ENCODE measurements at regions not wholly inside any gene's neighbourhood (a gene's known extent, or its start where the extent isn't known, plus 50 kb on each side); places are given as distances from the start of the nearest gene placed in this dataset.

- Histone ChIP-seq H3K4me1 (ENCODE audit: control insufficient read depth in 5 of 5, insufficient read depth in 5 of 5, low read length in 5 of 5) (peaks cover 0 to 7% (median 4%) of the 10 kb centered on the region in 5 donors), H3K9ac (ENCODE audit: low read length in 5 of 5) (no peak overlapping the region), H3K9me3 (ENCODE audit: control insufficient read depth in 5 of 5, low read length in 5 of 5) (peaks cover 0 to 3% (median 0%) of the 10 kb centered on the region in 5 donors), H3K4me3 (ENCODE audit: low read depth in 1 of 5, low read length in 5 of 5) (no peak overlapping the region), H3K27ac (ENCODE audit: low read depth, low read length) (no peak overlapping the region), H3K36me3 (ENCODE audit: control insufficient read depth in 5 of 5, insufficient read depth in 5 of 5, low read length in 5 of 5) (no peaks in the 10 kb centered on the region), H3K27me3 (ENCODE audit: control insufficient read depth in 5 of 5, insufficient read depth in 4 of 5, low read length in 5 of 5) (no peaks in the 10 kb centered on the region)
Measured at GRCh38 chr1:83545066-83545862, 453.7 kb downstream of the TTLL7 start.

DNA sequence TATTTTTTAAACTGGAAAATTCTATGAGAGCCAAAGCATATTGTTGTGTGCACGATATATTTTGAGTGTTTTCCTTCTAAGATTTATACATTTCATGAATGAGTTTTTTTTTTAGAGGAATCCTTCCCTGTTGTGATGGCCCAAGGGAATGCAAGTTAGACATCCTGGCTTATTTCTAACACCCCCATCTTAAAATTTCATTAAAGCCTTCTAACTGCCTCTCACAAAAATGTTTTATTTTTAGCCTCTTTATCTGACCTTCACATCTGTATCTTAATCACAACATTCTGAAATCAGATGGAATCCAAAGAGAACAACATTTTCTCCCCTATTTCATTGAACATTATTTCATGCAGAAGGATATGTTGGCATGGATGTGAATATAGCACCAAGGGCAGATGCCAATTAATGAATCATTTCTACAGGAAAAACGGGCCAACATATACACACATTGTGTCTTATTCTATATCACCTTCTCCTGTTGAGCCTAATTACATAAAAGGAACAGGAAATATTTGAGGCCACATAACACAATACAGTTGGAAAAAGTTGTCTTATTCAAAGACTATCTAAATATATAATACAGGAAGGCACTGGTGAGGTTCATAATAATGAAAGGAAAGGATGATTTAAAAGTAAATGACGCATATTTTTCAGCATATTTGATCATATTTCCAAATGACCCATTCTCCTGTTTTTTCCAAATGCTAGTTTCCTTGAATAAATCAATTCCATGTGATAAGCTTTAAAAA, 455.5 kb downstream of the TTLL7 start:
- peaks cover 0 to 7% (median 4%) of the 10 kb centered on the region in 5 donors for H3K4me1 ChIP-seq (ENCODE audit: control insufficient read depth in 5 of 5, insufficient read depth in 5 of 5, low read length in 5 of 5)
- H3K27me3 ChIP-seq (ENCODE audit: control insufficient read depth in 5 of 5, insufficient read depth in 4 of 5, low read length in 5 of 5), result no peaks in the 10 kb centered on the region
- H3K36me3 ChIP-seq (ENCODE audit: control insufficient read depth in 5 of 5, insufficient read depth in 5 of 5, low read length in 5 of 5), result no peaks in the 10 kb centered on the region
- no peak overlapping the region for H3K27ac ChIP-seq (ENCODE audit: low read depth, low read length)
- no peak overlapping the region for H3K9ac ChIP-seq (ENCODE audit: low read length in 5 of 5)
- no peak overlapping the region for H3K4me3 ChIP-seq (ENCODE audit: low read depth in 1 of 5, low read length in 5 of 5)
- peaks cover 0 to 3% (median 0%) of the 10 kb centered on the region in 5 donors for H3K9me3 ChIP-seq (ENCODE audit: control insufficient read depth in 5 of 5, low read length in 5 of 5)

- Histone ChIP-seq H3K4me3 (ENCODE audit: low read depth in 1 of 5, low read length in 5 of 5) (no peak overlapping the region), H3K27me3 (ENCODE audit: control insufficient read depth in 5 of 5, insufficient read depth in 4 of 5, low read length in 5 of 5) (no peaks in the 10 kb centered on the region), H3K4me1 (ENCODE audit: control insufficient read depth in 5 of 5, insufficient read depth in 5 of 5, low read length in 5 of 5) (no peaks in the 10 kb centered on the region), H3K36me3 (ENCODE audit: control insufficient read depth in 5 of 5, insufficient read depth in 5 of 5, low read length in 5 of 5) (no peaks in the 10 kb centered on the region), H3K9ac (ENCODE audit: low read length in 5 of 5) (no peak overlapping the region), H3K27ac (ENCODE audit: low read depth, low read length) (no peak overlapping the region), H3K9me3 (ENCODE audit: control insufficient read depth in 5 of 5, low read length in 5 of 5) (peaks cover 0 to 4% (median 0%) of the 10 kb centered on the region in 5 donors)
Measured at GRCh38 chr1:83531521-83532309, 467.2 kb downstream of the TTLL7 start.

- Histone ChIP-seq H3K9me3 (ENCODE audit: control insufficient read depth in 5 of 5, low read length in 5 of 5) (peaks cover 0 to 4% (median 0%) of the 10 kb centered on the region in 5 donors), H3K4me3 (ENCODE audit: low read depth in 1 of 5, low read length in 5 of 5) (no peak overlapping the region), H3K36me3 (ENCODE audit: control insufficient read depth in 5 of 5, insufficient read depth in 5 of 5, low read length in 5 of 5) (no peaks in the 10 kb centered on the region), H3K4me1 (ENCODE audit: control insufficient read depth in 5 of 5, insufficient read depth in 5 of 5, low read length in 5 of 5) (no peaks in the 10 kb centered on the region), H3K27me3 (ENCODE audit: control insufficient read depth in 5 of 5, insufficient read depth in 4 of 5, low read length in 5 of 5) (no peaks in the 10 kb centered on the region), H3K9ac (ENCODE audit: low read length in 5 of 5) (no peak overlapping the region), H3K27ac (ENCODE audit: low read depth, low read length) (no peak overlapping the region)
Measured at GRCh38 chr1:83530506-83530905, 468.4 kb downstream of the TTLL7 start.

DNA sequence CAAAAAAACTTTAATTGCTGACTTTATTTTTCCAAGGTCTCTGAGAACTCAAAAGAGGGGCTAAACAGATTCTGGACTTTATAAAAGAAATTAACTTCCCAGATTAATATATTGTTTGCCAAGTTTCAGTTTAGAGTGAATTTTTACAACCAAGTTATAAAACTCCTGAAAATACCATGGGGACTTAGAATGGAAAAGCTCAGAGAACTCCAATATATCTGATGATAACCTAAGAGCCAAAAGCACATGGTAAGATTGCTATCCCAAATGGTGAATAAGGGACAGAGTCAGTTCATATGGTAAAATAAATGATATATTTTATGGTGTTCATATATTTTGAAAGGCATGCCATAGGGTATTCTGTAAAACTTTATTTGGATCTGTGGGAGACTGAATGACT, 470.9 kb downstream of the TTLL7 start:
- Histone ChIP-seq H3K9me3 (ENCODE audit: control insufficient read depth in 5 of 5, low read length in 5 of 5) (peaks cover 0 to 4% (median 0%) of the 10 kb centered on the region in 5 donors), H3K36me3 (ENCODE audit: control insufficient read depth in 5 of 5, insufficient read depth in 5 of 5, low read length in 5 of 5) (no peaks in the 10 kb centered on the region), H3K4me3 (ENCODE audit: low read depth in 1 of 5, low read length in 5 of 5) (no peak overlapping the region), H3K4me1 (ENCODE audit: control insufficient read depth in 5 of 5, insufficient read depth in 5 of 5, low read length in 5 of 5) (no peaks in the 10 kb centered on the region), H3K27ac (ENCODE audit: low read depth, low read length) (no peak overlapping the region), H3K9ac (ENCODE audit: low read length in 5 of 5) (no peak overlapping the region), H3K27me3 (ENCODE audit: control insufficient read depth in 5 of 5, insufficient read depth in 4 of 5, low read length in 5 of 5) (no peaks in the 10 kb centered on the region)

GRCh38 chr1:83520797-83521196, 478.1 kb downstream of the TTLL7 start:
- Histone ChIP-seq H3K9ac (ENCODE audit: low read length in 5 of 5) (no peak overlapping the region), H3K27ac (ENCODE audit: low read depth, low read length) (no peak overlapping the region), H3K4me3 (ENCODE audit: low read depth in 1 of 5, low read length in 5 of 5) (no peak overlapping the region), H3K27me3 (ENCODE audit: control insufficient read depth in 5 of 5, insufficient read depth in 4 of 5, low read length in 5 of 5) (no peaks in the 10 kb centered on the region), H3K36me3 (ENCODE audit: control insufficient read depth in 5 of 5, insufficient read depth in 5 of 5, low read length in 5 of 5) (no peaks in the 10 kb centered on the region), H3K9me3 (ENCODE audit: control insufficient read depth in 5 of 5, low read length in 5 of 5) (no peaks in the 10 kb centered on the region), H3K4me1 (ENCODE audit: control insufficient read depth in 5 of 5, insufficient read depth in 5 of 5, low read length in 5 of 5) (no peaks in the 10 kb centered on the region)

DNA sequence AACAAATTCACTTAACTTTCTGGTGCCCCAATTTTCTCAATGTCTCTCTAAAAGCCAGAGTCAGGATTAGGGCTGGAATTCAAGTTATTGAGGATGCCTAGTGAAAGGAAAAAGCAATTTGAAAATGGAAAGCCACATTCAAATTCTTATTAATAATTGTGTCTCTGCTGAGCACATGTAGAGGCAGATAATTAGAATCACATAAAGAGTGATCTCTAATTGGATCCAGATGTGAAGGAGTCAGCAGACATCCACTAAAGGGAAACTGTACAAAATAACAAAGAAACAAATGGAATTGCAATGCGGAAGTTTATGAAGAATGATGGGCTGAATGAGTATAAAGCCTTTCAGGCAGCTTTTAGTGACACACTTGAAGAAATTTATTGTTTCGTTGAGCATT, 482.6 kb downstream of the TTLL7 start:
- no peak overlapping the region for H3K4me3 ChIP-seq (ENCODE audit: low read depth in 1 of 5, low read length in 5 of 5)
- H3K27me3 ChIP-seq (ENCODE audit: control insufficient read depth in 5 of 5, insufficient read depth in 4 of 5, low read length in 5 of 5), result no peaks in the 10 kb centered on the region
- H3K27ac ChIP-seq (ENCODE audit: low read depth, low read length), result no peak overlapping the region
- H3K9me3 ChIP-seq (ENCODE audit: control insufficient read depth in 5 of 5, low read length in 5 of 5), result no peaks in the 10 kb centered on the region
- no peaks in the 10 kb centered on the region for H3K36me3 ChIP-seq (ENCODE audit: control insufficient read depth in 5 of 5, insufficient read depth in 5 of 5, low read length in 5 of 5)
- no peaks in the 10 kb centered on the region for H3K4me1 ChIP-seq (ENCODE audit: control insufficient read depth in 5 of 5, insufficient read depth in 5 of 5, low read length in 5 of 5)
- no peak overlapping the region for H3K9ac ChIP-seq (ENCODE audit: low read length in 5 of 5)

- no peaks in the 10 kb centered on the region for H3K9me3 ChIP-seq (ENCODE audit: control insufficient read depth in 5 of 5, low read length in 5 of 5)
- no peak overlapping the region for H3K4me3 ChIP-seq (ENCODE audit: low read depth in 1 of 5, low read length in 5 of 5)
- no peak overlapping the region for H3K9ac ChIP-seq (ENCODE audit: low read length in 5 of 5)
- no peaks in the 10 kb centered on the region for H3K27me3 ChIP-seq (ENCODE audit: control insufficient read depth in 5 of 5, insufficient read depth in 4 of 5, low read length in 5 of 5)
- H3K36me3 ChIP-seq (ENCODE audit: control insufficient read depth in 5 of 5, insufficient read depth in 5 of 5, low read length in 5 of 5), result no peaks in the 10 kb centered on the region
- no peak overlapping the region for H3K27ac ChIP-seq (ENCODE audit: low read depth, low read length)
- H3K4me1 ChIP-seq (ENCODE audit: control insufficient read depth in 5 of 5, insufficient read depth in 5 of 5, low read length in 5 of 5), result no peaks in the 10 kb centered on the region
Measured at GRCh38 chr1:83515578-83516154, 483.3 kb downstream of the TTLL7 start.

GRCh38 chr1:83512373-83513193, 486.3 kb downstream of the TTLL7 start:
- Histone ChIP-seq H3K9me3 (ENCODE audit: control insufficient read depth in 5 of 5, low read length in 5 of 5) (no peaks in the 10 kb centered on the region), H3K27me3 (ENCODE audit: control insufficient read depth in 5 of 5, insufficient read depth in 4 of 5, low read length in 5 of 5) (no peaks in the 10 kb centered on the region), H3K4me1 (ENCODE audit: control insufficient read depth in 5 of 5, insufficient read depth in 5 of 5, low read length in 5 of 5) (peaks cover 10 to 22% (median 19%) of the 10 kb centered on the region in 5 donors), H3K27ac (ENCODE audit: low read depth, low read length) (no peak overlapping the region), H3K4me3 (ENCODE audit: low read depth in 1 of 5, low read length in 5 of 5) (no peak overlapping the region), H3K9ac (ENCODE audit: low read length in 5 of 5) (no peak overlapping the region), H3K36me3 (ENCODE audit: control insufficient read depth in 5 of 5, insufficient read depth in 5 of 5, low read length in 5 of 5) (no peaks in the 10 kb centered on the region)

All from subcutaneous abdominal adipose tissue (tissue), 5 donors.